ENCODE measurements at regions not wholly inside any gene's neighbourhood (a gene's known extent, or its start where the extent isn't known, plus 50 kb on each side); places are given as distances from the start of the nearest gene placed in this dataset.

DNA sequence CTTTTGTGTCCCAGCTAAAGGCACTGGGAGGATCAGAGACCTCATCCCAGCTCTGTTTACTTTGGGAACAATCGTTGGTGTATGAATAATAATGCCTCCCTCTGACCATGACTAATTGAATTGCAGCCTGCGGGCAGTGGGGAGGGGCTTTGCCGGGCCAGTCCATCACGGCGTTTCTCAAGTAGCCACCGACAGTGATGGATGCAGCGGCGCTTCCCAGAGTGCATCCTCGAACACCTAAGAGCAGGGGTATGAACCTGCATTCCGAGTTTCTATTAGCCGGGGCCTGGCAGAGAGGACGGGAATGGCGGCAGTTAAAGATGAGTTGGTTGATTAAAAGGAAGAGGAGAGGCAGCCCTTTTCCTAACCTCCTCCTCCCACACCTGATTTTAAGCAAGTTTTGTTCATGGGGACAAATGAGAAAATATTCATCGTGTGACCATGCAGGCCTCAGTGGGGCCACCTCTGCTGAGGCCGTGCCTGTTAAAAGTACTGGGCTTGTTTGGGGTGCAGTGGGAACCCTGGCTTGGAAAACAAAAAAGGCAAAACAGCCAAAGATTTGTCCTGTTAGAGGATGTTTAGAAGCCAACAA lies 154.1 kb downstream of the FOXA2 start:
- DNase-seq: no peak

DNA sequence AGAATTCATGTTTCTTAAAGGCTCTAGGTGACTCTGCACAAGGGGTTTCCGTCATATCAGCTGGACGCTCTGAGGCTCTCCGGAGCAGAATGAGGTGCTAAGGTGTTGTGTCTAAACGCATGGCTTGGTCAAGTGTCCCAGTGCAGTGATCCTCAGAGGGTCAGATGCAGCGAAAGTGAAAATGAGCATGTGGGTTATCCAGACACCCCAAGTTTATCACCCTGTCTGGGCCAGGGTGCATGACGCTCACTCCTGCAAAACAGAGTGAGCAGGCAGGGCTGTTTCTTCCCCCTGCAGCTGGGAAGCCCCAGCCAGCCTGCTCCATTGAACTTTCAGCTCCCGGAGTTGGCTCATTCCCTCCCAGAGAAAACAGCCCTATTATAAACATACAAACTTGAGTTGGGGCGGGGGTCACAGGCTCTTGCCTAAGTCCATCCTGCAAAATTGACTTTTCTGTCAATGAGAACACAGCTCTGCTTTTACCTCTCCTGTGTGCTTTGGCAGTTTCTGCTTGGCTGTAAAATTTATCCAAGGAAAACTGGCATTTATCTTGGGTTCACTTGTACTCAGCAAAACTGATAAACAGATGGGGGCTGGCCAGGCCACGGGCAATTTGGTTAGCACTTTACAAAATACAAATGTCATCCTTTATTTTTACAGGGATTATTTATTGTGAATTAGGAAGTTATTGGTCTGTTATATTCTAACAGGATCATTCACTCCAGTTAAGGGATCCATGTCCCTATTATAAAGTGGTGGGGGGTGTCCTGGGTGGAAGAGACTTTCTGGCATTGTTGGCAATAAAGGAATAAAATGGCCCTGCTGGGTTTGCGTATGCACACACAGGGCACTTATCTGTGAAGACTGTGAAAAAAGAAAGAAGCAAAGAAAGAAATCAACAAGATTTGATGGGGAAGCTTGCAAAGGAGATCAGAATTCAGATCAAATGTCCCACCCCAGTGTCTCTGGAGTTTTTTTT lies 154.9 kb downstream of the FOXA2 start:
- no peak for DNase-seq

DNA sequence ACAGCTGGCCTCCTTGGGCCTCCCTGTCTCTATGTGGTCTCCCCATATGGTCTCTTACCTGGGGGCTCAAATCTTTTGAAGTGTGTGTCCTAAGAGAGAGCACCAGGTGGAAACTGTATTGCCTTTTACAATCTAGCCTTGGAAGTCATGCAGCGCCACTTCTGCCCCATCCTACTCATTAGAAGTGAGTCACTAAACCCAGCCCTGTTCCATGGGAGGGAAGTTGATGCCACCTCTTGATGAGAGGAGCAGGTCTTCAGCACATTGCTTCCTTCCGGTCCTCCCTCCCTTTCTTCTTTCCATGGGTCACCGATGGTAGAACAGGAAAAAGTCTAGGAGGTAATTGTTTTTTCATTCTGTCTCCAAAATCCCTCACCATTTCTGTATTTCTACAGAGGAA lies 156.3 kb downstream of the FOXA2 start:
- no peak for DNase-seq

DNA sequence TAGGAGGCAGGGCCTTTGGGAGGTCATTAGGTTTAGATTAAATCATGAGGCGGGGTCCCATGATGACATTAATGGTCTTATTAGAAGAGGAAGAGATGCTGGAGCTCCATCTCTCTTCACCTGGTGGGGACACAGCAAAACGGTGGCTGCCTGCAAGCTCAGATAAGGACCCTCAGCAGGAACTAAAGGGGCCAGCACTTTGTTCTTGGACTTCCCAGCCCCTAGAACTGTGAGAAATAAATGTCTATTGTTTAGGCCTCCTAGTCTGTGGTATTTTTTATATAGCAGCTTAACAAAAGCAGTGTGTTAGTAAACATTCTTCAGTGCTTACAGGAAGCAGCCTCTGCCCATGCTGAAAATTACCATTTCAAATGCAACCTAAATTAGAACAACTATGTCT lies 157.6 kb downstream of the FOXA2 start:
- no peak for DNase-seq

DNA sequence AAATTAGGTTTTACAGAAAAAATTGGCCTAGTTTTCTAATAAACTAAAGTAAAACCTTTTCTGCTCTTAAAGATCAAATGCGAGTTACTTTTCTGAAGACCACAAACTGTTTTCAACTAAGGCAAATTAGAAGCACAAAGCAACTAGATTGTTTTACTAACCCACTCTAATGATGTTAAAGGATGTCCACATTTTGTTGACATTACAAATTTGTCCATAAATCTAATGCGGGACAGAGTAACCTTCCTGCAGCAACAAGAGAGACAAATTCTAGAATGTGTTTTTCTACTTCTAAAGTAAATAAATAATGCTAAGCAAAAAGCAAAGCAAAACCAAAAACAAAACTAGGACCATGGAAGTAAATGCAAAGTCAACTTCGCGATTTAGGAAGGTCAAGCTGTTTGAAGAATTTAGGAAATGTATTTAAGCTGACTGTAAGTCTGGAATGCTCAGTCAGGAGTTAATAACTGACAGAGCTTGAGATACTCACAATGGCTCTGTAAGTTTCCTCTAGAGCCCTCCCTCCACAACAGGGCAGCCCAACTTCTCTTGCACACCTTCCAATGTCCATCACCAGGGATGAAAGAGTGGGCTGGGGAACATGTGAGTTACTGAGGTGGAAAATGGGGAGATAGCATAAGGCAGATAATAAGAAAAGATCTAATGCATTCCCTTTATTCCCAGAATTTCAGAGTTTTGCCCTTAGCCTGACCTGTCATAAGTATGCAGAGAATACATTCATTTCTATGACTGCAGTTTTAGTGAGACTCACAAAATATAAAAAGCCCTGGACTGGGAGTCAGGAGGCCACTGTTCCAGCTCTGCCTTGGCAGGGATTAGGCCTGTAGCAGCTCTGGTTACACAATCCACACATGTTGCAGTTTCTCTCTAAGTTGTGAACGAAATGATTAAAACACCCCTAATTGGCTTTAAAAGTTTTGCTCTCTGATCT lies 158.8 kb downstream of the FOXA2 start:
- DNase-seq: no peak

DNA sequence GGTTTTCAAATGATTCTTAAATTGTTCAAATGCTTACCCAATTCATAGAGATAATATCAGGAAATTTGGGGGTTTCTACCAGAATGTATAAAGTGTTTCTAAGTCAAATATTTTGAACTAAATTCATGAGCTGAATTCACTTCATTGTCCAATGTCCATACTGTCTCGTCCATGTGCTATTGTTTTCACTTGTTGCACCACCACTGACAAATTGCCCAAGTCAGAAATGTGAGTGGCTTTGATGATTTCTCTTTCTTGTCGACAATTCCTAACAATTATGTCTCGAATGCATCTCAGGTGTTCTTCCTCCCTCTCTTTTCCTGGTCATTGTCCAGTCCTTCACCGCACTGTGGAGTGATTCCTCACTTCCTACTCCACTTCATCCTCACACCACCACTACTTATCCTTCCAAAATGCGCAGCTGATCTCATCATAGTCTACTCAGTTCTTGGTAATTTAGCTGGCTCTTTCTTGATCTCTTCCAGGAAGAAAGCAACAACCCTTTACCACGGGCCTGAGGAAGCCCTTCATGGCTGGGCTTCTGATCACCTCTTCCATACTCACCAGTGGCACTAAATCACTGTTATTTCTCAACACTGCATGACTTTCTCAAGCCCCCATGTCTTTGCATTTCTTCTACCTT lies 161.1 kb downstream of the FOXA2 start:
- no peak for DNase-seq

DNA sequence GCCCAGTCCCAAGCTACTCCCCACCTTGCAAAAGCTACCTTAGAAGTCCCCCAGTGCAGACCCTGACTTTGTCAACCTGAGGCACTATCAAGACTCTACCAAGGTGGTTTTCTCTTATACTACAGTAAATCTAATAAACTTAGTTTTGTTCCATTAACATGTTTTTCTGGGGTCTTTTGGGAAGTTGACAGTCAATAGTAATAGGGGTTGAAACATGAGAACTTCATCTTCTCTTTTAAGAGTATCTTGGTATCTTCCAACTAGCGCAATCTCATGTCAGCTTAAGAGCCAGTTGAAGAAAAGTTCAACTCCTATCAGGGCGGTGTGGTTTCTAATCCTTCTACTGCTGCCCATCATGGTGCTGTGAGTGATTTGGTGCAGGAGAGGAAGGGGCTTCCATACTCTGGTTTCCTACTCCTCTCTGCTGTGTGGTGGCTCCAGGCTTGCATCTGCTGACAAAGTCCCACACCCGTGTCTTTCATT lies 164.2 kb downstream of the FOXA2 start:
- no peak for DNase-seq

DNA sequence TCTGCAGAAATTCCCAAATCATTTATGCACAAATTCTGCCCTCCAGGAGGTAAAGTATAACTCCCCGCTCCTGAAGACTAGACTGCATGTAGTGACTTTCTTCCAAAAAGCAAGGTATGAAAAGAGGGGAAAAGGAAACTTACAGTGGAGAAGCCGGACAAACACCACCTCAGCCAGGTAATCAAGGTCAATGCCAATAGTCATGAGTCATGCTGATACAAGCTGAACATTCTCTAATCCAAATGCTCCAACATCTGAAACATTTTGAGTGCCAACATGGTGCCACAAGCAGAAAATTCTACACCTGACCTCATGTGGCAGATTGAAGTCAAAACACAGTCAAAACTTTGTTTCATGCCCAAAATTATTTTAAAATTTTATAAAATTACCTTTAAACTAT lies 165.6 kb downstream of the FOXA2 start:
- no peak for DNase-seq

DNA sequence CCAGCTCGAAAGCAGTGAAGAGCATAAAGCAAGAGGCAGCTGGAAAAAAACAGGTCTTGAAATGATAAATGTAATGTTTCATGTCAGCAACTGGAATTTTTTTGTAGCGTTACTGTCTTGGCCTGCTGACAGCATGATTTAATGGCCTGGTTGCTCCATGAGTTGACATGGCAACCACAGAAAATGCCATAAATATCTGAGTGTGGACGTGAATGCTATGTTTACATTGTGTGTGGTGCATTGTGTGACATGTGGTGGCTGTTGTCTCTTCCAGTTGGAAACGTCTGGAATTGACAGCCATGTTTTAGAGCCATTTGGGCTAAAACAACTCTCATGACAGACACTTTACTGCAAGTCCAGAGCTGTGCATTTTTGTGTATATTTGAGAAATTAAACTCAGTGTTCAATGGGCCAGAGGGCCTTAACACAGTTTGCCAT lies 170.0 kb downstream of the FOXA2 start:
- DNase-seq: no peak

DNA sequence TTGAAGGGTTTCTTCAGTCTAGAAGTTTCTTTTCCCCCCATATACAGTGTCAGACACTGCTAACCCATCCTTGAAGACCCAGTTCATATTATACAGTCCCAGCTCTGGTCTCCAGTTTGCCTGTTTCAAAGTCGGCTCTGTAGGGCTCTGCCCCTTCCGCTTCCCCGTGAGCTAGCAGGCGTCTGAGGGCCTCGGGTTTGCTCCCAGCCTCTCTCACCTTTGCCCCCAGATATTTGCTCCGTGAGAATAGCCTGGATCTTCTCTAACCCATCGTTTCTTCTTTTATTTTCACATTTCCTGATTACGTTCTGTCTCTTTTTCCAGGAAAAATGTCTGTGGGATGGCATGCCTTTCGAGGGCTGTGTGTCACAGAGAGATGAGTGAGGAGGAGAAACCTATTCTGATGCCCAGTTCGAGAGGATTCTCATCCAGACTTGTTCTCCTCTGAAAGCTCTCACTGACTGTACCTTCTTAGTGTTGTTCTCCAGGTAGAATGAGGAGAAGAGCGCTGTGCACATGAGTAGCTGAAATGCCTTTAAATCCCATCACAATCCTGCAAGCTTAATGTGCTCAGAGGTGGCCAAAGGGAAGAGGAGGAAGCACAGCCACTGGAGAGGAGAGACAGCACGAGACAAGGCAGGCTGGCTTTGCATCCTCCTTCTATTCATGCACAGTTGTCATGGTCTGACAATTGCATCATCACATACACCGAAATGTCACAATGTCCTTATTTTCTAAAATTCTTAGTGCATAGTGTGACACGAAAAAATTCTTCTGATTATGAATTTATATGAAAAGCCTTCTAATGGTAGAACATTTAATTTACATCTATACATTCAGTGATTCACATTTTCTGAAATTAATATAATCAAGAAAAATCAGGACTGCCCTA lies 171.1 kb downstream of the FOXA2 start:
- DNase-seq: no peak

DNA sequence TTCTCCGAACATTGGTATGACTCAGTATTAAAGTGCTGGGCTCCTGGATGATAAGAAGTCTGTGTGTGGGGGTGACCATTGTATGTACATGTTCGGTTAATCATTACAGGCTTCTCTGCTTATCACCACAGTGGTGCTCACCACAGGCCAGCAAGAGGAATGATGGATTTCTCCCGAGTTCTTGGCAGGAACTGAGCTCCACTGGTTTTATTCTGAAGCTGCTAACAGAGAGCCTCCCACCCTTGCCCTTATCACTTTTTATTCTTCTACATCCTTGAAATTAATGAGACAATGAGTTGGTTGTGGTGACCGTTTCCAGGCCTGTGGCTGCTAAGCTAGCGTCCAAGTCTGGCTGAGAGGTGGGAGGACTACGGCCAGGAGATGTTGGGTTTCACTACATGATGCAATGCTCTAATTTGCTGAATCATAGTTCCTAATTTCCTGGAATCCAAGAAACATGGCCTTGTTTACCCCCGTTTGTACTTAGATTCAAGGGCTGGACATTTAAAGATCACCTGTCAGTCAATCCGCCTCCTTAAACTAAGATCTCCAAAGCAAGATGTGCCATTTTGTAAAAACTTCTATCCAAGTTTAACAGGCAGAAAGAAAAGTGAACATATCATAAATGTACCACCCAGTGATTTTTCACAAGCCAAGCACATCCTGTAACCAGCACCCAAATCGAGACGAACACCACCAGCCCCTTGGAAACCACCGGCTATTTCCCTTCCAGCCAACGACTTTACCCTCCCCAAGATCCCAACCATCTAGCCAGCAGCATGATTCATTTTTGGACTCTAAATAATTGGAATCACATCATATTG lies 172.5 kb downstream of the FOXA2 start:
- DNase-seq: no peak

DNA sequence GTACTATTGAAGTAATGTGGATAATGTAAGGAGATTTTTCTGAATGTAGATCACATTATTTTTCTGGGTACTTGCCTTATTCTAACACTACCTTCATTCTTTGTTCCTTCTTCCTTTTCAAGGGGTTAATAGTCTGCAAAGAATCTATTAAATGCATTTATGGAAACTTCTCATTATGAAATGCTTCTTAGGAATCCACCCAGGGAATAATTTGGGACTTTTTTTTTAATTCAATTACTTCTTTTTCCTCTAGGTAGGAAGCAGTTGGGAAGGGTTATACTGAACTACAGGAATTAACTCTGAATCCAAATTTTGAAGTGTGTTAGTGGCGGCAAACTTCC lies 173.1 kb downstream of the FOXA2 start:
- DNase-seq: no peak

DNA sequence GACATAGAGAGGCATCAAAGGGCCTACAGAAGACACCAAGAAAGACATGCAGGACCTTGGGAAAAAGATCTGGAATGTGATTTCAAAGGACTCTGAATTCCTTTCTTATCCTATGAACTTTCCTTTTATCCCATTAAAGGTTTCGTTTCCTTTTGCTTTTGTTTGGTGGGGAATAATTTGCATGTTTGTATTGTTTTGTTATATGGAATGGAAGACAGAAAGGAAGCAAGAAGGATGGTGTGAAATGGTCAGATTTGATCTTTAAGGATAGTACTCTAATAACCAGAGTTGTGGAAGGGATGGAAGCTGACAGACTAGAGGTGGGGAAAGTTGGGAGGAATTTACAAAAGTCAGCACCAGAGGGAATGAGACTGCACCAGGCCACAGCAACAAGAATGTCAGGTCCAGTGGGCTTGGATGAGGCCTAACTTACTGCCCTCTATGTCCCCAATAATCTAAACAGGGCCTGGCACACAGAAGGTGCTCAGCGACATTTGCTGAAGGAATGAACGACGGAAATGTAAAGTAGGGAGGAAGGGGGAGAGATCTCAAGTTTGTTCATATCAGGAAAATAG lies 173.7 kb downstream of the FOXA2 start:
- no peak for DNase-seq

DNA sequence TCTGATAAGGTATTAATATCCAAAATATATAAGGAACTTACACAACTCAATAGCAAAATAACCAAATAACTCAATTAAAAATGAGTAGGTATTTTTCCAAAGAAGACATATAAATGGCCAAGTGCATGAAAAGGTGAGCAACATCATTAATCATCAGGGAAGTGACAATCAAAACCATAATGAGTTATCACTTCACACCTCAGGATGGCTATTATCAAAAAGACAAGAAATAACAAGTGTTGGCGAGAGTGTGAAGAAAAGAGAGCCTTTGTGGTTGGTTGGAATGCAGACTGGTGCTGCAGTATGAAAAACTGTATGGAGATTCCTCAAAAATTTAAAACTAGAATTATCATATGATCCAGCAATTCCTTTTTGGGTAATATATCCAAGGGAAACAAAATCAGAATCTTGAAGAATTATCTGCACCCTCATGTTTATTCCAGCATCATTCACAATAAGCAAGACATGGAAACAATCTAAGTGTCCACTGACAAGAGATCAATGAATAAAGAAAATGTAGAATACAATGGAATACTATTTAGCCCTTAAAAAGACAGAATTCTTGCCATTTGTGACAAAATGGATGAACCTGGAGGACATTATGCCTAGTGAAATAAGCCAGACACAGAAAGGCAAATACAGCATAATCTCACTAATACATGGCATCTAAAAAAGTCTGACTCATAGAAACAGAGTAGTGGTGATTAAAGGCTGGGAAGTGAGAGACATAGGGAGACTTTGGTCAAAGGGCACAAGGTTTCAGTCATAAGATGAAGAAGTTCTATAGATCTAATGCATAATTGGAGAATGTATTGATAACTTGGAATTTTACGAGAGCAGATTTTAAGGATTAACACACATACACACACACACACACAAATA lies 175.6 kb downstream of the FOXA2 start:
- no peak for DNase-seq

DNA sequence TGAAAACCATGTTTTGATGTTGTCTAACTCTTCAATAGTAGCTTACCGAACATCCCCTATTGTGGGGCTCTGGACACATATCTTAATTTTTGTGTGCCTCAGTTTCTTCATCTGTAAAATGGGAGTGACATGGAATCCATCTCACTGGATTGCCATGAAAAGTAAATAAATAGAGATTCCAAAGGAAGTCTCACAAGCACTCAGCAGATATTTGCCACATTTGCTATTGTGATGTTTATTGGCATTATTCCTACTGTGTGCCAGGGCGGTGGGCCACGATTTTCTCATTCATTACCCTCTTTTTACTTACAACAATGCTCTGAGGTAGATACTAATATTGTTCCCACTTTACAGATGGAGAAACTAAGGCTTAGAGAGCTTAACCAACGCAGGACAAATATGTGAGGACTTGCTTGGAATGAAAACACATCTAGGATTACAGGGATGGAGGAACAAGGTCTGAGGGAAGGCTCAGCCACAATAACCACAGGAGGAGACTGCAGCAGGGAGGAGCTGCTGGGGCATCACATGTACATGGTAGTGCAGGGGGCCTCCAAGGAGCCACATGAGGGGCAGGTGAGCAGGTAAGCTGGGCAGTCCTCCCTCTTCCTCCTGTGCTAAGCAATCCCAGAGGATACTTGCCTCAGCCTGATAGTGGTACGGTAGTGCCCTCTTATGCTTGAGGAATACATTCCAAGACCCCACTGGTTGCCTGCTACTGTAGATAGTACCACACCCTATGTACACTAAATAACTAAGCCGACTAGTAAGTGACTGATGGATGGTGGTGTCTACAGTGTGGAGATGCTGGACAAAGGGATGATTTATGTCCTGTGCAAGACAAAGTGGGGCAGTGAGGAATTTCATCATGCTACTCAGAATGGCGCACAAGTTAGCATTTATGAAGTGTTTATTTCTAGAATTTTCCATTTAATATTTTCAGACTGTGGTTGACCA lies 176.9 kb downstream of the FOXA2 start:
- DNase-seq: no peak

DNA sequence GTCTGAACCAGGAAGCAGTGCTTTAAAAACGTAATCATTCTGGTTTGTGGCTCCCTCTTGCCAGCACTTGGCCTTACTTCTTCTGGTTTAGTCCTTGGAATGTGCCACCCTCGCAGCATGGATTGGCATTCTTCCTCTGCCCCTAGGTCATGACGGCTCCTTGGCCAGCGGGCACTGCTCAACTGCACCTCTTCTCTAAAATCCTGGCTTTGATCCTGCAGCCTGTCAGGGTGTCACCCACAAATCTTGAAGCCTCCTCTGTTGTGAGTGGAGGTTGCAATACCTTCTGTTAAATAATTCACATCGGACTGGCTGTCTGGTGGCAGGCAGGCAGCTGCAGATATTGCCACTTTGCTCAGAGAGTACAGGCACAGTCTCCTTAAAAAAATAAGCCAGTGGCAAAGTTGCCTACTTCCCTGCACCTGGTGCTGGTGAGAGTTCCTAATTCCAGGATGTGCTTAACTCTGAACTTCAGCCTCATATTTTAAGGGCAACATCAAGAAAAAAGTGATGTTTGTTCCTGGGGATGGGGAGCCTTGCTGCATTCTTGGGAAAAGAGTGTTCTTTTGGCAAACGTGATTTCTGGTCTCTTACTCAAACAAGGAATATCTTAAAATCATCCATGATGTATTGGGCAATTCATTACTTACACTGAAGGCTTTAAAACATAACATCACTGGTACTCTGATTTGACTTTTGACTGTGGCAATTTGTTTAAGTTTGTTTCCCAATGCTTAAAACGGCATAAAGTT lies 179.8 kb downstream of the FOXA2 start:
- DNase-seq: no peak
